ENCODE measurements at regions not wholly inside any gene's neighbourhood (a gene's known extent, or its start where the extent isn't known, plus 50 kb on each side); places are given as distances from the start of the nearest gene placed in this dataset.
"Not testable (repeated sequence)": the region's sequence is repeated elsewhere in the genome, so short reads cannot be mapped to it uniquely, and the experiment has no call there.

GRCh38 chr5:94102849-94103248 is 361.4 kb upstream of the POU5F2 start:
- DNase-seq: no peak

GRCh38 chr5:94097384-94097783 is 356.0 kb upstream of the POU5F2 start:
- DNase-seq: not testable (repeated sequence)

- no peak for DNase-seq
Observed at GRCh38 chr5:94094793-94095441, 353.5 kb upstream of the POU5F2 start.

- no peak for DNase-seq
Observed at GRCh38 chr5:94093300-94093699, 351.9 kb upstream of the POU5F2 start.

- peak; percentile 3 for DNase-seq
Observed at GRCh38 chr5:94086635-94087034, 345.2 kb upstream of the POU5F2 start.

GRCh38 chr5:94086194-94086593 is 344.8 kb upstream of the POU5F2 start:
- no peak for DNase-seq

- DNase-seq: no peak
Observed at GRCh38 chr5:94082405-94082804, 341.0 kb upstream of the POU5F2 start.

- DNase-seq: no peak
Observed at GRCh38 chr5:94081088-94081487, 339.7 kb upstream of the POU5F2 start.

GRCh38 chr5:94080390-94080789 is 339.0 kb upstream of the POU5F2 start:
- no peak for DNase-seq

GRCh38 chr5:94072116-94072515 is 330.7 kb upstream of the POU5F2 start:
- no peak for DNase-seq

- DNase-seq: no peak
Observed at GRCh38 chr5:94066437-94067207, 325.2 kb upstream of the POU5F2 start.

GRCh38 chr5:94064025-94064424 is 322.6 kb upstream of the POU5F2 start:
- DNase-seq: no peak

GRCh38 chr5:94057655-94058054 is 316.3 kb upstream of the POU5F2 start:
- DNase-seq: no peak

GRCh38 chr5:94057217-94057616 is 315.8 kb upstream of the POU5F2 start:
- DNase-seq: no peak

GRCh38 chr5:94049307-94049922 is 308.0 kb upstream of the POU5F2 start:
- DNase-seq: not testable (repeated sequence)

GRCh38 chr5:94045839-94046782 is 304.7 kb upstream of the POU5F2 start:
- DNase-seq: no peak

- no peak for DNase-seq
Observed at GRCh38 chr5:94043311-94043710, 301.9 kb upstream of the POU5F2 start.

GRCh38 chr5:94040591-94041148 is 299.3 kb upstream of the POU5F2 start:
- no peak for DNase-seq

- no peak for DNase-seq
Observed at GRCh38 chr5:94039101-94039500, 297.7 kb upstream of the POU5F2 start.

GRCh38 chr5:94031631-94032030 is 290.2 kb upstream of the POU5F2 start:
- DNase-seq: no peak

GRCh38 chr5:94028001-94028400 is 286.6 kb upstream of the POU5F2 start:
- no peak for DNase-seq

GRCh38 chr5:94027145-94027544 is 285.7 kb upstream of the POU5F2 start:
- no peak for DNase-seq

Measured in activated CD4-positive, alpha-beta T cell treated with anti-CD3 and anti-CD28 coated beads, Interleukin-10, Interleukin-2, amounts not matched to agents 100 ng/mL and 50 ng/mL, durations not matched to agents 16 hours and 8 hours (primary cell).